PC-3 (cell line): ENCODE measurements at regions not wholly inside any gene's neighbourhood (a gene's known extent, or its start where the extent isn't known, plus 50 kb on each side); places are given as distances from the start of the nearest gene placed in this dataset.

Experiments
- ATAC-seq: fragments of 200-7000 bp; cut with Tn5 transposase; 2 replicates; pipeline ENCODE4 v1.9.1; 2020; ENCODE audit warnings: mild to moderate bottlenecking, moderate library complexity
- BruUV-seq: library from RNA; stranded (reverse); fragments of 400-500 nt; replicated peaks from 2 replicates; lab custom pipeline; 2021; lab: Mats Ljungman, UMichigan
- CTCF ChIA-PET: fragments of 300-600 bp; sonication (Branson Sonifier 250); formaldehyde crosslinking; loops from one replicate; lab custom pipeline; 2022; ENCODE audit warnings: antibody characterized with exemption; lab: Charles Lee
- POLR2A ChIA-PET: fragments of 300-600 bp; sonication (Branson Sonifier 250); formaldehyde crosslinking; loops from one replicate; lab custom pipeline; 2022; ENCODE audit warnings: antibody characterized with exemption; ENCODE audit not compliant: unreplicated experiment; lab: Charles Lee
- DNase-seq: peaks from one replicate; pipeline ENCODE4 v3.0.0-alpha.2; 2015
- H2AFZ ChIP-seq: fragments of 300-600 bp; sonication (generic); 2 replicates; pipeline ENCODE4 v1.6.0; 2016; ENCODE audit warnings: antibody characterized with exemption, low read length
- H3F3A ChIP-seq: fragments of 300-600 bp; sonication (generic); one replicate; pipeline ENCODE4 v1.6.0; 2017; ENCODE audit warnings: antibody characterized with exemption, low read length, control low read depth, mild to moderate bottlenecking; ENCODE audit not compliant: unreplicated experiment
- H3K27ac ChIP-seq: fragments of 300-600 bp; sonication (generic); 2 replicates; pipeline ENCODE4 v1.5.1; 2016; ENCODE audit warnings: mild to moderate bottlenecking, low read length
- H3K27me3 ChIP-seq: fragments of 300-600 bp; sonication (generic); 2 replicates; pipeline ENCODE4 v1.6.1; 2016; ENCODE audit warnings: low read length, mixed read lengths
- H3K36me3 ChIP-seq: fragments of 300-600 bp; sonication (generic); 2 replicates; pipeline ENCODE4 v1.6.1; 2016; ENCODE audit warnings: low read depth, mixed run types, low read length, mixed read lengths
- H3K4me1 ChIP-seq: fragments of 300-600 bp; sonication (generic); 2 replicates; pipeline ENCODE4 v1.5.1; 2016; ENCODE audit warnings: low read length; ENCODE audit not compliant: insufficient read depth
- H3K4me2 ChIP-seq: fragments of 300-600 bp; sonication (generic); 2 replicates; pipeline ENCODE4 v1.6.0; 2016; ENCODE audit warnings: low read length
- H3K4me3 ChIP-seq: fragments of 300-600 bp; sonication (generic); 2 replicates; pipeline ENCODE4 v1.5.1; 2016; ENCODE audit warnings: mild to moderate bottlenecking, low read length, mixed read lengths
- H3K79me2 ChIP-seq: fragments of 300-600 bp; sonication (generic); 2 replicates; pipeline ENCODE4 v1.6.1; 2017; ENCODE audit warnings: low read length, mixed read lengths
- H3K9ac ChIP-seq: fragments of 300-600 bp; sonication (generic); 2 replicates; pipeline ENCODE4 v1.6.0; 2016; ENCODE audit warnings: mild to moderate bottlenecking, low read length
- H3K9me2 ChIP-seq: fragments of 300-600 bp; sonication (generic); replicated peaks from 2 replicates; pipeline ENCODE4 v1.6.1; 2016; ENCODE audit warnings: mixed run types, low read length, mixed read lengths
- H3K9me3 ChIP-seq: fragments of 300-600 bp; sonication (generic); 2 replicates; pipeline ENCODE4 v1.6.1; 2016; ENCODE audit warnings: low read length, mixed read lengths
- H4K20me1 ChIP-seq: fragments of 300-600 bp; sonication (generic); 2 replicates; pipeline ENCODE4 v1.6.1; 2016; ENCODE audit warnings: low read length, mixed read lengths
- EZH2 ChIP-seq: fragments of 300-600 bp; sonication (generic); IDR thresholded peaks from one replicate; pipeline ENCODE4 v1.6.1; 2017; ENCODE audit warnings: antibody characterized with exemption, mild to moderate bottlenecking, low read length; ENCODE audit not compliant: unreplicated experiment
- EZH2phosphoT487 ChIP-seq: fragments of 300-600 bp; sonication (generic); IDR thresholded peaks from 2 replicates; pipeline ENCODE4 v1.6.1; 2018; ENCODE audit warnings: mild to moderate bottlenecking, antibody characterized with exemption, low read length, borderline replicate concordance
- intact Hi-C: fragments of 100-400 bp; cut with micrococcal nuclease; formaldehyde crosslinking; loops from 2 replicates; pipeline ENCODE4 v1.9.0; 2023
- TF ChIP-seq, protein P1 (sequence below): fragments of 300-600 bp; sonication (generic); conservative IDR thresholded peaks from 2 replicates; pipeline ENCODE4 v1.5.1; 2017; ENCODE audit warnings: antibody characterized with exemption, low read depth, mild to moderate bottlenecking, low read length

DNA sequence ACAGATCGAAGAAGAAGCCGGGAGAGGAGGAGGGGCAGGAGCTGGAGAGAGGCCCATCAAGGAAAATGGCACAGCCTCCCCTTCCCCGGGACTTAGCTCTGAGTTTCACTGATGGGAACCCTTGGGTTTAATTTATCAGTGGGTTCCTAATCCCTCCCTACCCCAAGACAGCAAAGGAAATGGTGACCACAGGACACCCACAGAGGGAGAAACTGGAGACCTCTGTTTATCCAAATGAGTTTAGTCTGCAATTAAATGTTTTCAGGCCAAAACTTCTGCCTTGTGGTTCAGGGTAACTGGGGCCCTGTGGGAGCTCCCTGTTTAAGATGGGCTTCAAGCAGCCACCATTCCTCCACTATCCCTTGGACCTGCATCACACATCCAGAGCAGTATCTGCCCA is 190.8 kb upstream of the TOPAZ1 start:
- no peaks in the 10 kb centered on the region for H3K27me3 ChIP-seq
- H3K79me2 ChIP-seq, result no peaks in the 10 kb centered on the region
- no peaks in the 10 kb centered on the region for H3F3A ChIP-seq
- no peak overlapping the region for H2AFZ ChIP-seq
- DNase-seq, result no peak
- CTCF ChIA-PET, result no interaction called here
- H3K36me3 ChIP-seq, result no peaks in the 10 kb centered on the region
- H3K4me2 ChIP-seq, result no peak overlapping the region
- no peak overlapping the region for H3K9ac ChIP-seq
- POLR2A ChIA-PET, result interaction anchor here (0.5 kb wide), 1 partner anchor 211 kb away, joined by 3 read pairs; no protein-coding TSS in a partner anchor
- intact Hi-C loops, result no loop called here
- no TSS peak for BruUV-seq
- no peaks in the 10 kb centered on the region for H3K9me2 ChIP-seq
- TF ChIP-seq EZH2 (no peak), EZH2phosphoT487 (no peak)
- TF ChIP-seq, protein P1, sequence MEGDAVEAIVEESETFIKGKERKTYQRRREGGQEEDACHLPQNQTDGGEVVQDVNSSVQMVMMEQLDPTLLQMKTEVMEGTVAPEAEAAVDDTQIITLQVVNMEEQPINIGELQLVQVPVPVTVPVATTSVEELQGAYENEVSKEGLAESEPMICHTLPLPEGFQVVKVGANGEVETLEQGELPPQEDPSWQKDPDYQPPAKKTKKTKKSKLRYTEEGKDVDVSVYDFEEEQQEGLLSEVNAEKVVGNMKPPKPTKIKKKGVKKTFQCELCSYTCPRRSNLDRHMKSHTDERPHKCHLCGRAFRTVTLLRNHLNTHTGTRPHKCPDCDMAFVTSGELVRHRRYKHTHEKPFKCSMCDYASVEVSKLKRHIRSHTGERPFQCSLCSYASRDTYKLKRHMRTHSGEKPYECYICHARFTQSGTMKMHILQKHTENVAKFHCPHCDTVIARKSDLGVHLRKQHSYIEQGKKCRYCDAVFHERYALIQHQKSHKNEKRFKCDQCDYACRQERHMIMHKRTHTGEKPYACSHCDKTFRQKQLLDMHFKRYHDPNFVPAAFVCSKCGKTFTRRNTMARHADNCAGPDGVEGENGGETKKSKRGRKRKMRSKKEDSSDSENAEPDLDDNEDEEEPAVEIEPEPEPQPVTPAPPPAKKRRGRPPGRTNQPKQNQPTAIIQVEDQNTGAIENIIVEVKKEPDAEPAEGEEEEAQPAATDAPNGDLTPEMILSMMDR, result no peak
- peaks cover 11% of the 10 kb centered on the region; the same call in 1 of the 2 replicates for H3K4me1 ChIP-seq
- no peaks in the 10 kb centered on the region for H3K9me3 ChIP-seq
- H4K20me1 ChIP-seq, result no peaks in the 10 kb centered on the region
- H3K4me3 ChIP-seq, result no peak overlapping the region
- H3K27ac ChIP-seq, result no peak overlapping the region
- ATAC-seq, result no peak

DNA sequence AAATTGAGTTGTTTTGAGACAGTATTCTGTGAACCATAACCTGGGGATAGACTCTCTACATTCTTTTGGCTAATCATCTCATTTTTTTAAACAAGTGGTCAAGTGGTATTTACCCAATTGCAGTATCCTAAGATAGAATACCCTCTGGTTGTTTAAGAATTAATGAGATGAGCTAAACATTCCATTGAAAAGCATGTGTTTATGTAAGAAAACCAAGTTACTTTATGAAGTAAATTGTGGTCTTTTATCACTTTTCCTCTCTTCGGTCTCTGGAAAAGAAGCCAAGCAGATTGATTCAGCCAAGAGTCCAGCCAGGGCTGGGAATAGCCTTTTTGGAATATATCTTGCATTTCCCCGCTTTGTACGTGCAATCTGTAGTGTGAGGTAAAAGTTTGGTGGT is 185.7 kb upstream of the TOPAZ1 start:
- H3K4me3 ChIP-seq, result no peak overlapping the region
- ChIA-PET CTCF (no interaction called here), POLR2A (no interaction called here)
- H2AFZ ChIP-seq, result no peak overlapping the region
- H3K27ac ChIP-seq, result no peak overlapping the region
- no peaks in the 10 kb centered on the region for H3K9me3 ChIP-seq
- no peaks in the 10 kb centered on the region for H3F3A ChIP-seq
- no TSS peak for BruUV-seq
- intact Hi-C loops, result no loop called here
- ATAC-seq (no peak), DNase-seq (no peak)
- H3K9ac ChIP-seq, result no peak overlapping the region
- H4K20me1 ChIP-seq, result no peaks in the 10 kb centered on the region
- H3K4me2 ChIP-seq, result no peak overlapping the region
- H3K79me2 ChIP-seq, result no peaks in the 10 kb centered on the region
- H3K4me1 ChIP-seq, result peaks cover 10% of the 10 kb centered on the region
- H3K9me2 ChIP-seq, result no peaks in the 10 kb centered on the region
- TF ChIP-seq, protein P1, result no peak
- TF ChIP-seq EZH2phosphoT487 (no peak), EZH2 (no peak)
- H3K36me3 ChIP-seq, result no peaks in the 10 kb centered on the region
- H3K27me3 ChIP-seq, result no peaks in the 10 kb centered on the region

DNA sequence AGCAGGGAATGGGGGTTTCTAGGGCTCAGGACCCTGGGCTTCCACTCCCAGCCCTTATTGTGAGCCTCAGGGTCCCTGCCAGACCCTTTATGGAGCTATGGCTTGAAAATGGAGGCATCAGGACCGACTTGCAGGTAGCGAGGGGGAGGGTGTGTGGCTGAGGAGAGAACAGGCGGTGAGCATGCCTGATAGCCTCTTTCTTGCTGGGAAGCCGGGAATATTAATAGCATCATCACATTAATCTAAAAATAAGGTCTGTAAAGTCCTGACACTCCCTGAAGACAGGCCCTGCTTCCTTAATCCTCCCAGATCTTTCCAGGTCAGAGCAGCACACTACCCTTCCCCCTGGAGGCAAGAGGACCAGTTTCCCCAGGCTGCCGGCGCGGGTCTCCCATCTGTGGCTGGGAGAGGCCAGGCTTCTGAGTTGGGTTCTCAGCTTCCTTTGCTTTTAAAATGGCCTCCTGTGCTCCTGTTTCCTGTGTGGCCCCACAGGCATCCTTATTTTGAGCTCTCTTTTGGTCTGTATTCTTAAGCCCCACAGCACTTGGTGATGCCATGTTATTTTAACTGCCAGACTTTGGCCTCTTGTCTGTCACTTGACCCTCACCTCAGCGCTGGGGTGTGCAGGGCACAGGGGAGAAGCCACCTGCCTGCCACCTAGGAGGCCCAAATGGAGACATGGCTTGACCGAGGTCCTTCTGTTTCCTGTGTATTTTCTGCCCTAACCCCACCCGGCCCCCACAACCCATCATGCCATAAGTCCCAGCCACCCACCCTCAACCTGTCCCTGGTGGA is 185.0 kb upstream of the TOPAZ1 start:
- H4K20me1 ChIP-seq, result no peaks in the 10 kb centered on the region
- no TSS peak for BruUV-seq
- no peaks in the 10 kb centered on the region for H3K9me3 ChIP-seq
- POLR2A ChIA-PET, result no interaction called here
- H2AFZ ChIP-seq, result no peak overlapping the region
- H3K27me3 ChIP-seq, result no peaks in the 10 kb centered on the region
- CTCF ChIA-PET, result no interaction called here
- TF ChIP-seq, protein P1, result no peak
- no peak for TF ChIP-seq EZH2phosphoT487
- no peak for TF ChIP-seq EZH2
- H3K36me3 ChIP-seq, result no peaks in the 10 kb centered on the region
- H3K27ac ChIP-seq, result no peak overlapping the region
- H3K4me3 ChIP-seq, result no peak overlapping the region
- H3K79me2 ChIP-seq, result no peaks in the 10 kb centered on the region
- H3K9ac ChIP-seq, result no peak overlapping the region
- H3F3A ChIP-seq, result no peaks in the 10 kb centered on the region
- DNase-seq (no peak), ATAC-seq (no peak)
- intact Hi-C loops, result no loop called here
- H3K4me1 ChIP-seq, result peaks cover 10% of the 10 kb centered on the region
- no peak overlapping the region for H3K4me2 ChIP-seq
- no peaks in the 10 kb centered on the region for H3K9me2 ChIP-seq
